Natural killer cell treated with Interleukin-12 subunit alpha and Interleukin-12 subunit beta and Interleukin-15 and Interleukin-18, amount 100 ng/mL, for 72 hours (primary cell): ENCODE measurements at regions not wholly inside any gene's neighbourhood (a gene's known extent, or its start where the extent isn't known, plus 50 kb on each side); places are given as distances from the start of the nearest gene placed in this dataset.
"Not testable (repeated sequence)": the region's sequence is repeated elsewhere in the genome, so short reads cannot be mapped to it uniquely, and the experiment has no call there.

Experiments
- ATAC-seq, 2 donors: fragments of 150-1000 bp; cut with Tn5 transposase in 1 of 2; sonication (Bioruptor Pico), chemical (Tn5 transposase) in 1 of 2; 2 replicates each; pipeline ENCODE4 v1.10.0; 2021
- DNase-seq: peaks from one replicate; pipeline ENCODE4 v3.0.0; 2022; ENCODE audit warnings: low spot score
- H3K27ac Mint-ChIP-seq, 2 donors: 1 replicate in 1 of 2; 2 replicates in 1 of 2; pipeline ENCODE4 v1.8.0; 2022; ENCODE audit warnings: mixed read lengths in 2 of 2, mild to moderate bottlenecking in 1 of 2, moderate library complexity in 1 of 2
- H3K27me3 Mint-ChIP-seq, 2 donors: 1 replicate in 1 of 2; 2 replicates in 1 of 2; pipeline ENCODE4 v1.8.0; 2022; ENCODE audit warnings: mixed read lengths in 2 of 2
- H3K36me3 Mint-ChIP-seq: one replicate; pipeline ENCODE4 v1.8.0; 2022; ENCODE audit warnings: mixed read lengths
- H3K4me1 Mint-ChIP-seq, 2 donors: 1 replicate in 1 of 2; 2 replicates in 1 of 2; pipeline ENCODE4 v1.8.0; 2022; ENCODE audit warnings: low read depth in 2 of 2, mixed read lengths in 2 of 2, mild to moderate bottlenecking in 1 of 2
- H3K4me3 Mint-ChIP-seq: one replicate; pipeline ENCODE4 v1.8.0; 2022; ENCODE audit warnings: mixed read lengths
- H3K9me3 Mint-ChIP-seq: 2 replicates; pipeline ENCODE4 v1.8.0; 2022; ENCODE audit warnings: mixed read lengths

DNA sequence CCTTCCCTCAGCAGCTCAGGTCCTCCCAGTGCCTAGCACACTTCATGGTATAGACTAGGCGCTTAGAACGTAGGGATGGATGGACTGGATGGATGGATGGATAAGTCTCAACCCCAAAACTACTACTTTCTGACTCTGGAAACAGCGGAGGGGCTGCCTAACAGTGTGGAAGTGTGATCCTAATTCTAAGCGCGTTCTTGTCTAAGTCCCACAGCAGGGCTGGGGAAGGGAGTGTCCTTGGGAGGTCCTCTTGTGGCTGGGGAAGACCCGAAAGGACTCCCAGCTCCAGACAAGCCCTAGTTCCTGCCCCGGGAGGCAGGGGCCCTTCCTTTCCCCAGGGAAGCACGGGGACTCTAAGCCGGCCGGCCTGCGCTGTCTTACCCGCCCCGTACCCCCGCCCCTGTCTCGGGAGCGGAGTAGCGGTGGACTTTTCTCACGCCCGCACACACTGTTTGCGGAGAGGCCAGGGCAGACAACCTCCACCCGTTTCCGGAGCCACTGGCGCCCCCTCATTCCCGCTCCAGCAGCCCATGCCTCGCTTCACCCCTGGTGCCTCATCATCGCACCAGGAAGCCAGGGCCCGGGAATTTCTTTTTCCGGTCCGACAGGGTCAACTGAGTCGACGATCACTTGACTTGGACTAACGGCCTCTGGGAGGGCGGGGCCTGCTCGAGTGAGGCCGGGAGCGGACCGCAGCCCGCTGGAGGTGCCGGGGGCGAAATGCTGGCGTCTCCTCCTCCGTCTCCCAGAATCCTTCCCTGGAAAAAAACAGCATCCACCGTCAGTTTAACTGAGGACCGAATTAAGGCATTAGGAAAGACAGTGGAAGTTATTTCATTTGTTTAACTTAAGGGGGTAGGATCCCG is 133.3 kb downstream of the TBC1D2B start:
- peak; percentile 81 for DNase-seq
- Mint-ChIP-seq H3K27me3 (peaks cover 4 to 18% of the 10 kb centered on the region in 2 donors), H3K4me3 (no peak overlapping the region), H3K9me3 (no peaks in the 10 kb centered on the region), H3K27ac (peak overlapping the region in 1 of 2 donors; percentile 78), H3K4me1 (peaks cover 0 to 6% of the 10 kb centered on the region in 2 donors), H3K36me3 (no peaks in the 10 kb centered on the region)
- peak; percentile 51 to 87 for ATAC-seq

DNA sequence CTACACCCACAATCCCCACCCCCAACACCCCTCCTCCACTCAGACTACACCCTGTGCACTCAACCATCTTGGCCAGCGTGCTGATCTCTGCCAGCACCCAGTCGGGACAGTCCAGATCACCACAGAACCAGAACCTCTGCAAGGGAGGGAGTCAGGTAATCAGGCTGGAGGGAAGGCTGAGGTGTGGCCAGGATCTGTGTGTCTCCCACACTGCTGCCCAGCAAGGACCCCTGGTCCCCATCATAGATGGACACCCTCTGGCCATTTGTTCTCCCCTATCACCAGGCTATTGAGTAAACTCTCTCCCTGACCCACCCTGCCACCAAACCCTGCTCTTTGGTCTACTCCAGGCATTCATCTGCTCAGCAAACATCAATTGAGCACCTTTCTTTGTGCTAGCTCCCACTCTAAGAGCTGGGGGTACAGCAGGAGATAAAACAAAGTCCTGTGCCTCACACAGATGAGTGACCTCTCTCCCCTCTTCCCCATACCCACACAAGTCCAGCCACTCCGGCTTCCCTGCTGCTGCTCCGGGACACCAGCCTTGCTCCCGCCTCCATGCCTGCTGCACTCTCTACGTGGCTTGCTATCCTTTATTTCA is 134.8 kb downstream of the TBC1D2B start:
- Mint-ChIP-seq H3K9me3 (no peaks in the 10 kb centered on the region), H3K4me1 (peaks cover 0 to 6% of the 10 kb centered on the region in 2 donors), H3K27ac (no peak overlapping the region), H3K36me3 (no peaks in the 10 kb centered on the region), H3K27me3 (peaks cover 4 to 18% of the 10 kb centered on the region in 2 donors), H3K4me3 (no peak overlapping the region)
- DNase-seq (no peak), ATAC-seq (no peak)

DNA sequence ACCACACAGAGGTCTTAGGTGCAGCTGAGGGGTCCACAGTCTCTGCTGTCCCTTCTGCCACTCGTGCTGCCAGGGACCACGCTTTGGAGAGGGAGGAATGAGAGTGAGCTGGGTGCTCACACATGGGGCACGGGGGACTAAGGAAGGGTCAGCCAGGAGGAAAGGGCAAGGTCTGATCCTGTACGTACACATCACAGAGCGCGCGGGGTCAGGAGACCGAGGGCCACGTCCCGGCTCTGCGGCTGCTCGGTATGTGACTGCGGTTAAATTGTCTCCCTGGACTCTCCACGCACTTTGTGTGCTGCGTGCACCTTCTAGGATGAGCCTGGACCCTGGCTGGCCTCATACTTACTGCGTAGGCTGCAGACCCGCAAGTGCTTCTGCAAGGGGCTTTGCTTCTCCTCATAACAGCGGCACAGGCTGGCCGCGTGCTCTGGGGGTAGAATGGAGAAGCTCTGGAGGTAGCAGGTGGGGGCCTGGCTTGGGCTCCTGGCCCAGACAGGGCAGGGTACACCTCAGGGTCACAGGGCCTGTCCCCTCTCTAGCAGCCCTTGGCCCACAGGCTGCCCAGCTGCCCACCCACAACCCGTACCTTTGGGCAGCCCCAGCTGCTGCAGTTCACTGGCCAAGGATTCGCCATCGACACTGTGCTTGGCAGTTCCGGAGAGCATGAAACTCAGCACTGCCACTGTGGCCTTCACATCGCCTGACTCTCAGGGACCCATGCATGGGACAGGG is 136.3 kb downstream of the TBC1D2B start:
- H3K4me1 Mint-ChIP-seq, DNase-seq, H3K27ac Mint-ChIP-seq, H3K4me3 Mint-ChIP-seq, H3K36me3 Mint-ChIP-seq, ATAC-seq, H3K9me3 Mint-ChIP-seq: not testable (repeated sequence)
- peaks cover 4 to 18% of the 10 kb centered on the region in 2 donors for H3K27me3 Mint-ChIP-seq

DNA sequence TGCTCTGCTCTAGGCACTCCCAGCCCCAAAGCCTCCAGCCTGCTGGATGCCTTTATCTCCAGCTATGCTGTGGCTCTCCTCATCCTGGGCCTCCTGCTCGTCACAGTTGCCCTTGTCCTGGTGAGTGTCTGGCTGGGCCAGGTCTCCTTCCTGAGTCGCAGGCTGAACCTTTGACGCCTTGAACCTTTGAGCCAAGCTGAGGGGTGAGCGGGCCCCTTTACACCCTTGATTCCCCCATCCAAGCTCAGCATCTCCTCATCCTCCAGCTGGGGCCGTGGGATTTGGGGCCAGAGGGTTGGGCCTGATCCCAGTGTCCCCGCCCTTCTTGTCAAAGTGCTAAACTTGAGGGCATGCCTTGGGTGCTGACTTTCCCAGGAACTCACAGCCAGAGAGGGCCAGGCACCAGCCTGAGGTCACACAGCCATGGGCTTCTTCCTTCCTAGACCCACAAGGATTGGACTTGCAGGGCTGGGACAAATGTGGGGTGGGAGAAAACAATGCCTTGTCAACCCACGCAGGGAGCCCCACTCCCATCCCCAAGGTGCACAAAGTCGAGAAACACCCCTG is 137.0 kb downstream of the TBC1D2B start:
- Mint-ChIP-seq H3K27ac (no peak overlapping the region), H3K36me3 (no peaks in the 10 kb centered on the region), H3K27me3 (peaks cover 4 to 11% of the 10 kb centered on the region in 2 donors), H3K9me3 (no peaks in the 10 kb centered on the region), H3K4me3 (no peak overlapping the region), H3K4me1 (peaks cover 0 to 6% of the 10 kb centered on the region in 2 donors)
- no peak for ATAC-seq
- no peak for DNase-seq

DNA sequence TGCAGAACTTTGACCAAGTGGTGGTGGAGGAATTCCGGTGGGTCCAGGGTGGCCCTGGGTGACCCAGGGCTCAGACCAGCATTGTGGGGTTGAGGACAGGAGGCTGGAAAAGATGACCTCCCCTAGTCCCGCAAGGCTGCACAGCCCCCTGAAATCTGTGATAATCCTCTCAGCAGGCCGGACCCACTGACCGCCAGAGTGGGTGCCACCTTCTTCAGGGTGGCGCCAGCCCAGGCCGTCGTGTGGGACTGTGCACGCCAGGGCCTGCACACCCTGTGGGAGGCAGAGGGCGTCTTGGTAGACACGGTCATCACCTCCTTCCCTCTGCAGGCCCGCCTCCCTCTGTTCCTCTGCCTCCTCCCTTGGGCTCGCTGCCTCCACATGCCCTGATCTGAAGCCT is 137.7 kb downstream of the TBC1D2B start:
- peaks cover 4 to 7% of the 10 kb centered on the region in 2 donors for H3K27me3 Mint-ChIP-seq
- H3K27ac Mint-ChIP-seq = no peak overlapping the region
- no peak overlapping the region for H3K4me3 Mint-ChIP-seq
- H3K36me3 Mint-ChIP-seq = no peaks in the 10 kb centered on the region
- H3K4me1 Mint-ChIP-seq = peaks cover 0 to 6% of the 10 kb centered on the region in 2 donors
- H3K9me3 Mint-ChIP-seq = no peaks in the 10 kb centered on the region
- DNase-seq (no peak), ATAC-seq (no peak)

DNA sequence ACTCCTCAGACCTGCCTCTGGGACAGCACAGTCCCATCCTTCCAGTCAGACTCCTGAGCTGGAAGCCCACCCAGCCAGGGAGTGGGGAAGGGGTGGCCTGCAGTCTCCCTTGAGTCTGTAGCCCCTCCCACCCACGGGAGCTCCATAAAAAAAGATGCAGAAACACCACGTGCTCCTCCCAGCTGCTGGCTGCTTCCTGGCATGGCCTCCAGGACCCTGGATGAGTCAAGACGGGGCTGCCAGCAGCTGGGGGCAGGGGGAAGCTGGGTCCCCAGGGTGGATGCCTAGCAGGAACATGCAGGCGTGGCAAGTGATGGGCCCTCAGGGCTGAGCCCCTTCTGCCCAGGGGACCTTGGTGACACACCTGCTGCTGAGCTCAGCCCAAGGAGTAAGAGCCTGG is 138.5 kb downstream of the TBC1D2B start:
- not testable (repeated sequence) for H3K9me3 Mint-ChIP-seq, H3K4me3 Mint-ChIP-seq, ATAC-seq, H3K36me3 Mint-ChIP-seq, DNase-seq, H3K27me3 Mint-ChIP-seq, H3K27ac Mint-ChIP-seq, H3K4me1 Mint-ChIP-seq

DNA sequence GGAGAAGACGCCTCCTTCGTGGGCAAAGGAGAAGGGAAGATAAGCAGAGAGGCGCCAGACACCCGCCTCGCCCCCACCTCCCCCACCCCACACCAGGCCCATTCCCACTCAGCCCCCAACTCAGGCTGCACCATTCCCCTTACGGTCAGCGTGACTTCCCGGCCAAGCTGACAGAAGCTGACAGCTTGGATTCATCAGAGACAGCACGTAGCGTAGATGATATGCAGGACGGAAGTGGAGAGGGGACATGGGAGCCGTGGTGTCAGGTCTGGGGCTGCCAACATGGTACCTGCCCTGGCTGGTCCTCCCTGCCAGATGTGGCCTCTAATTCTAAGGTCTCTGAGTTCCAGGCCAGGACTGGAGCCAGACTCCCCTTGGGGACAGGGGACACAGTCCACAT is 139.0 kb downstream of the TBC1D2B start:
- not testable (repeated sequence) for H3K27ac Mint-ChIP-seq, H3K4me1 Mint-ChIP-seq, H3K27me3 Mint-ChIP-seq, ATAC-seq, H3K9me3 Mint-ChIP-seq, H3K4me3 Mint-ChIP-seq, DNase-seq, H3K36me3 Mint-ChIP-seq

DNA sequence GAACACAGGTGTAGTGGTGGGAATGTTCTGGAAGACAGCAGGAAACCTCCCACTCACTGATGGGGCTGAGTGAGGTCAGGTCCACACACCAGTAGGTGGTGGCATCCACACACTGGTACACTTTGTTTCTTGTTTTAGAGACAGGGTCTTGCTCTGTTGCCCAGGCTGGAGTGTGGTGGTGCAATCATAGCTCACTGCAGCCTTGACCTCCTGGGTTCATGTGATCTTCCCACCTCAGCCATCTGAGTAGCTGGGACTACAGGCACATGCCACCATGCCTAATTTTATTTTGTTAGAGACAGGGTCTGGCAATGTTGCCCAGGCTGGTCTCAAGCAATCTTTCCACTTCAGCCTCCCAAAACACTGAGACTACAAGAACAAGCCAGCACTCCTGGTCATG is 140.9 kb downstream of the TBC1D2B start:
- H3K4me3 Mint-ChIP-seq, DNase-seq, H3K27ac Mint-ChIP-seq, H3K36me3 Mint-ChIP-seq, ATAC-seq, H3K9me3 Mint-ChIP-seq, H3K27me3 Mint-ChIP-seq, H3K4me1 Mint-ChIP-seq: not testable (repeated sequence)

DNA sequence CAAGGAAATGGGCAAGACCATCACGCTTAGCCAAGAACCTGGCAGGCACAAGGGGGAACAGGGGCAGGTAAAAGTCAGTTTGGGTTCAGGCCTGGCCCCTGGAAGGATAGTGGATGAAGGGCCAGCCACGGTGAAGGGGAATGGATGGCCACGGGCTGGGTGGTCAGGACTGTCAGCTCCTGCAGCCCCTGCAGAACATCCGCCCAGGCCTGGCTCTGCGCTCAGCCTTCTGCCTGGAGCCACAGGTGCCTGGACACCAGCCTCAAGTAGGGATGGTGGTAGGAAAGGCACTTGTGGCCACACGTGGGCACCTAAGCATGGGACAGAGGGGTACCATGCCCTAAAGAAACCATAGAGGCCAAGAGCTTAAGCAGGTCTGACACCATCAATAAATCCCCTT is 143.0 kb downstream of the TBC1D2B start:
- DNase-seq, H3K36me3 Mint-ChIP-seq, H3K27me3 Mint-ChIP-seq, H3K9me3 Mint-ChIP-seq, H3K4me3 Mint-ChIP-seq, H3K27ac Mint-ChIP-seq, H3K4me1 Mint-ChIP-seq, ATAC-seq: not testable (repeated sequence)

DNA sequence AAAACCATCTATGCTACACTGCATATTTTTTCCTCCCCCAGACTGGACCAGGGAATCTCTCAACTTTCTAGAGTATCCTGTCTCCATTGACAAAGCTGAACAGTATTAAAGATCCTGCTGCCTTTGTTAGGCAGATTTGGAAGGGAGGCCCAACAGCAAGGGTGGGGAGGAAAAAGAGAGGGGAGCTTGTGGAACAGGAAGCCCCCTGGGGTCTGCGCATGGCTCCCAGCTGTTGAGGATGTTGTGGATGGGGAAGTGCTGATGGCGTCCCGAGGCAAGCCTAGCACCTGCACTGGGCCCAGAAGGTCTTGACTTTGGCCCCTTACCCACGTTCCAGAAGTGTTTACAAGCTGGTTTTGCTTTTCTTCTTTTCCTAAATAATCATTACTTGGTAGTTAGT is 146.6 kb downstream of the TBC1D2B start:
- H3K27ac Mint-ChIP-seq, ATAC-seq, H3K4me3 Mint-ChIP-seq, DNase-seq, H3K4me1 Mint-ChIP-seq, H3K36me3 Mint-ChIP-seq, H3K27me3 Mint-ChIP-seq, H3K9me3 Mint-ChIP-seq: not testable (repeated sequence)

DNA sequence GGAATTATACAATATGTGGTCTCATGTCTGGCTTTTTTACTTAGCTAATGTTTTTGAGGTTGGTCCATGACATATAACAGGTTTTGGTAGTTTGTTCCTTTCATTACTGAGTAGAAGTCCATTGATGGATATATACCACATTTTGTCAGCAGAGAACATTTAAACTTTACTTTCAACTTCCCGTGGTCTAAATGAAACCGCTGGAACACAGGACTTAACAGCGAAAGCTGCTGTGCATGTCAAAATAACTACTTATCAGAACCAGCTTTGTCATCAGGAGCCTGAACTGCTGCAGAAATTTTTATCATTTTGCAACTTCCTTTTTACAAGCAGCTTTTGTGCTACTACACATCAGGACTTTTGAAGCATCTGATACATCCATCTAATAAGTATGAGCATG is 147.0 kb downstream of the TBC1D2B start:
- not testable (repeated sequence) for H3K27ac Mint-ChIP-seq, H3K9me3 Mint-ChIP-seq, H3K36me3 Mint-ChIP-seq, DNase-seq, ATAC-seq, H3K4me1 Mint-ChIP-seq, H3K4me3 Mint-ChIP-seq, H3K27me3 Mint-ChIP-seq

DNA sequence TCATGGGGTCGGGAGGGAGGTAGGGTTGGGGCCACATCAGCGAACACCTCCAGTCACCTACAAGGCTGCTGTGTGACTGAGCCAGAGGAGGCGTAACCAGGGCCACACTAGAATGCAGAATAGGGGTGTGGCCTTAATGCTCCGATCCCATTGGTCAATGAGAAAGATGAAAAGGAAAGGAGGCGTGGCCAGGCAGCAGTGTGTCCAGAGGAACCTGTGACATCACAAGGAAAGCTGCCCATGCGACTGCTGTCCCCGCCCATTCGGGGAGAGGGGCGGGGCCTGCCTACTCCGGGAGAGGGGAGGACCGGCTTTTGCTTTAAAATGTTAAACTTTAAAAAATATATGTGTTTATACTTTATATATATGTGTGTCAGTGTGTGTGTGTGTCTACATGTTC is 150.7 kb downstream of the TBC1D2B start:
- not testable (repeated sequence) for ATAC-seq, H3K27me3 Mint-ChIP-seq, H3K4me3 Mint-ChIP-seq, H3K27ac Mint-ChIP-seq, H3K36me3 Mint-ChIP-seq, H3K9me3 Mint-ChIP-seq, H3K4me1 Mint-ChIP-seq, DNase-seq

DNA sequence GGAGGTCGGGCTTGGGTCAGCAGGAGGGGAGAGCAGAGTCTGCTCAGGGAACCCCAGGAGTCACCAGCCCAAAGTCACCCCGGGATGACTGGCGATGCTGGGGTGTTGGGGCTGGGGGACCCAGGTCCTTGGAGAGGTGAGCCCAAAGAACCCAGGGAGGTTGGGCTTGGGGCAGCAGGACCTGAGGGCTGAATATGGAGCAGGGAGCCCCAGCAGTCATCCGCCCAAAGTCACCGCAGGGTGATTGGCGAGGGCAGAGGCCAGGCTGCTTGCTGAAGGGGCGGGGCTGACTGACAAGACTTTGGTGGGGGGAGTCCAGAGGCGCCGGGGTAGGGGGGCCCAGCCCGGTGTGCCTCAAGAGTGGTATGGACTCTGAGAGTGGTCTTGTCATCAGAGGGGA is 151.2 kb downstream of the TBC1D2B start:
- not testable (repeated sequence) for H3K27ac Mint-ChIP-seq, H3K27me3 Mint-ChIP-seq, ATAC-seq, H3K9me3 Mint-ChIP-seq, H3K4me1 Mint-ChIP-seq, DNase-seq, H3K36me3 Mint-ChIP-seq, H3K4me3 Mint-ChIP-seq

DNA sequence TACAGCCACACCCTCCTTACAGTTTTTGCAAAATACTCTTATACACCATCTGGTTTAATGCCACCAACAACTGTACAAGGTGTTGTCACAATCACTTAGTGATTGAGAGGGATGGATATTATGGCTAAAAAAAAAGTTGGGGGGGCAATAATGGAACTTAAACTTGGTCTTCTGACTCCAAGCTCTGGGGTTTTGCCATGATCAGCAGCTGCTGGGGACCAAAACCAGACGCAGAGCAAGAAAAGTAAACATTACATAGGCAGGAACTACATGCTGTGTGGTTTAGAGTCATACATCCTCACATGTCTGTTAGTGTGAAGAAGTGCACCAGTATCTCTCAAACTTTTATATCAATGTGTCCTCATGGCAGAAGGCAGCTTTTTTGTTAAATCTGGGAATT is 152.4 kb downstream of the TBC1D2B start:
- H3K9me3 Mint-ChIP-seq, H3K27ac Mint-ChIP-seq, H3K4me3 Mint-ChIP-seq, H3K27me3 Mint-ChIP-seq, H3K4me1 Mint-ChIP-seq, DNase-seq, H3K36me3 Mint-ChIP-seq, ATAC-seq: not testable (repeated sequence)
